HG03354 (cell line): ENCODE measurements at regions not wholly inside any gene's neighbourhood (a gene's known extent, or its start where the extent isn't known, plus 50 kb on each side); places are given as distances from the start of the nearest gene placed in this dataset.
A peak's percentile ranks its signal among the peaks of the same experiment; 100 is the strongest.
"Not testable (repeated sequence)": the region's sequence is repeated elsewhere in the genome, so short reads cannot be mapped to it uniquely, and the experiment has no call there.

ENCODE experiments used
- ATAC-seq: cut with Tn5 transposase; IDR thresholded peaks from one replicate; pipeline ENCODE4 v1.9.1; 2021; ENCODE audit warnings: mild to moderate bottlenecking; ENCODE audit not compliant: unreplicated experiment, poor library complexity, severe bottlenecking

DNA sequence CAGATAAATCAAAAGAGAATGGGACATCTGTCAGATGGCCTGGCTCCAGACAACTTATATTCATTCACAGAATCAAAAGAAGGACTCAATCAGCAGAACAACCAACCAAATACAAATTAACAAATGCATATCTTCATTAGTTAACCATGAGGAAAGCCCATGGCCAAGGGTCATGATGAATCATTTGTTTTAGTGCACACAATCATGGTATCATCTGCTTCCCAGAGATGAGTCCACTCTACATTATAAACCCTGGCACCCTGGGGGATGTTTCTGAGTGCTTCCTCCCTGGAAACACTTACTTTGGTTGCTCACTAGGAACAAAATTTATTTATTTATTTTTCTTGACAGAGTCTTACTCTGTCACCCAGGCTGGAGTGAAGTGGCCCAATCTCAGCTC is 453.3 kb upstream of the HS3ST1 start:
- no peak for ATAC-seq

GRCh38 chr4:11881364-11881763 is 452.7 kb upstream of the HS3ST1 start:
- ATAC-seq, result no peak

GRCh38 chr4:11878241-11878640 is 449.5 kb upstream of the HS3ST1 start:
- no peak for ATAC-seq

- ATAC-seq, result no peak
Observed at GRCh38 chr4:11876104-11876503, 447.4 kb upstream of the HS3ST1 start.

GRCh38 chr4:11869191-11869870 is 440.6 kb upstream of the HS3ST1 start:
- no peak for ATAC-seq

DNA sequence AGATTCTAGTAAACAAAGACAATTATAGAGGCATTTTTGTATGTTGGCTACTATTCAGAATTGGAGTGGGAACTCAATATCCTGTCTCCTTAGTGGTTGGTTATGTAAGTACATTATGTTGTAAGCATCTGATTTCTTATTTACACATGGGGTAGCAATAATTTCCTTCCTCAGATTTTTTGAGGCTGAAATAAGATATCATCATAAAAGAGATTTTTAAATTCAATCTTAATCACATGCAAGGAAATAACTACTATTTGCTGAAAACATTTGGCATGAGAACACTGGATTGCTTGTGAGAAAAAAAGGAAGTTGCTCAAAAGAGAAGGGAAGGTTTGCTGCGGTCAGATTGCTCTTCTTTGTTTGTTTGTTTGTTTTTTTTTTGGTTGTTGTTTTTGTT is 437.7 kb upstream of the HS3ST1 start:
- no peak for ATAC-seq

DNA sequence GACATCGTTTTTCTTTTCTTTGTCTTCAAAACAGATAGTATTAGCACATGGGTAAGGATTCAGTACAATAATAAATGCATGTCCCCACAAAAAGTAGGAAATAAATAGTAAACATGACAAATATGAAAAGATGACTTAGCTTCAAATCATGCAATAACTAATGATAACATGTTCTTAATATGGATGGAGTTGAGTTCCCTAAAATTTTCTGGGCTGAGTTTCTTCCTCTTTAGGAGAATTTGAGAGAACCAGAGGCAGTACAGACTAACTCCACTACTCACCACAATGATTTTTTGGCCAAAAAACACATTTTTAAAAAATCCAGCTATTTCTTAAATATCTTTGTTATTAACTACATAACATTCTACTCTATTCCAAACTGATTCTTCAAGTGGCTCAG is 432.3 kb upstream of the HS3ST1 start:
- no peak for ATAC-seq

DNA sequence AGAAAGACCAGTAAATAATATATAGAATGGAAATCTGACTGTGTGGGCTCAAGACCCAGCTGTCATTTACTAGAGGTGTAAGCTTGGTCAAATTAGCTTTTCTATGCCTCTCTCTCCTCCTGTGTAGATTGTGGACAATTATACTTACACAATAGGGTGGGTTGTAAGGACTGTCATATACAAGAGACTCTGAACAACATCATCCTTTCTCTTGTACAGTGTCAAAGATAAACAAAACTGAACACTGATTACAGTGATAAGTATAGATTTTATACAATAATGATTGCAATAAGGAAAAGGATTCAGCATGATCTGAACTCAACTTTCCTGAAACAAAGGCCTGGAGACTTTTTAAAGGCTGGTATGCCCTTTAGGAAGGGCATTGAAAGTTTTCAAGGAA is 429.2 kb upstream of the HS3ST1 start:
- ATAC-seq, result no peak

GRCh38 chr4:11847167-11847566 is 418.5 kb upstream of the HS3ST1 start:
- no peak for ATAC-seq

- ATAC-seq, result no peak
Observed at GRCh38 chr4:11843927-11844326, 415.2 kb upstream of the HS3ST1 start.

DNA sequence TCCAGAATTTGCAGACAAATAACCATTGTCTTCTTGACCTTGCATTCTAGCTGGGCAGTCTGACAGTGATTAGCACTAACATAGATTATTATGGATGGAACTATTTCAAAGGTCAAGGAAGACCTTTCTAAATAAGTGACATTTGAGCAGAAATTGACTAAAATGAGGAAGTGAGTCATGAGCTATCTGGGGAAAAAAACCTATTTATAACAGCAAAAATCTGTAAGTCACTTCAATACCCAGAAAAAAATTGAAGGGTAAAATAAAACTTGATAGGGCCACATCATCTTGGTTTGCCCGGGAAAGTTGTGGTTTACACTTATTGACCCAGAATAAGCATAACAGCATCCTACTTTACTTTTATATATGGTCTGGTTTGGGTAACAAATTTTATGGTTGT is 414.6 kb upstream of the HS3ST1 start:
- ATAC-seq, result no peak

- no peak for ATAC-seq
Observed at GRCh38 chr4:11842620-11843263, 414.0 kb upstream of the HS3ST1 start.

- no peak for ATAC-seq
Observed at GRCh38 chr4:11839889-11840288, 411.2 kb upstream of the HS3ST1 start.

DNA sequence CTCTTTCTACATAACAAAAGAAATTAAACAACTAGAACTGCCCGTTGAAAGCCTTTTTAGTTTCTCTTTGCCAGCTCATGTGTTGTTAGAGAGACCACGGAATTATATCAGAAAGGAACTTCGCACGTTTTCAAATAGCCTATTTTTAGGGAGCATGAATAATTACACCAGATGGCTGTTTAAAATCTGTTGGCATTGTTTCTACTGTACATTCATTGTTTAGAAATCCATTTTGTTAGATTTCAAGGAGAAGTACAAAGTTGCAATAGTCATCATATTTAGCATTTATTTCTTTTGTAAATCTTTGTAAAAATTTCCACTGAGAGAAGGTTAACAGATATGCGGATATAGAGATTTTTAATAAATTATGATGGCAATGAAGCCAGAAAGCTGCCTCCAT is 403.0 kb upstream of the HS3ST1 start:
- ATAC-seq, result no peak

DNA sequence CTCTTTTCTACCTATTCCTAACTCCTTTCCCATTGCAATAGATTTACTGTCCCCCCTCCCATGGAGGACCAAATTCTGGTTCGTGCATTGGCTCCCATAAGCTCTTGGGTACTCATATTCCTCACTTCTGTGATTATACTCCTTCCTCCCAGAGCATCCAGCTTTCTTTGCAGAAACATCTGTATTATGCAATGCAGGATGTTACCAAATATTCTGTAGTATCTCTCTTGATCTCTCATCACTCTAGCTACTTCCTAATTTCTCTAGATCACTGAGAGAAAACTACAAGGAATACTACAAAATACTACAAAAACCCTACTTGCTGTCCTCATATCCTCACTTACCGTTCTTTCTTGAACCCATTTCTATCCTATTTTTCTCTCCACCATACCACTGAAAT is 395.9 kb upstream of the HS3ST1 start:
- no peak for ATAC-seq

- no peak for ATAC-seq
Observed at GRCh38 chr4:11821772-11822430, 393.2 kb upstream of the HS3ST1 start.

- no peak for ATAC-seq
Observed at GRCh38 chr4:11817088-11817487, 388.4 kb upstream of the HS3ST1 start.

GRCh38 chr4:11814758-11815157 is 386.1 kb upstream of the HS3ST1 start:
- ATAC-seq, result no peak

DNA sequence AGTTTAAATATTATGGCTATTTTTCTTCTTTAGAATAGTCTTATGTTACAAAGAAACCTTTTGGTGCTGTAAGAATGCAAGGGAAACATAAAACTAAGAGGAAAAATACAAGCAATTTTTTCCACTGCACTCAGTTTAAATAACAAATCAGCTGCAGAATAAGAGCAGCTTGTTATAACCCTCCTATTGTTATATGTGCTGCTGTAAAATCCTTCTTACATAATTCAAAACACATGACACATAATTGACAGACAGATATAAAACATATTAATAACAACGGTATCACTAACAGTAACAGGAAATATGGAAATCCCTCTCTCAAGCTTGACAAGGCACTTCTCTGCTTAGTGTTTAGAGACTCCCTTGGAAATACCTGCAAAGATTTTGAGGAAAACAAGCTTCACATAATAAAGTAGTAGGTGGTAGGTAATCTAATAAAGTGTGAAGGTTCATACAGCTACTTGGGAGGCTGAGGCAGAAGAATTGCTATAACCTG is 385.3 kb upstream of the HS3ST1 start:
- ATAC-seq, result no peak

- not testable (repeated sequence) for ATAC-seq
Observed at GRCh38 chr4:11811521-11811920, 382.8 kb upstream of the HS3ST1 start.

DNA sequence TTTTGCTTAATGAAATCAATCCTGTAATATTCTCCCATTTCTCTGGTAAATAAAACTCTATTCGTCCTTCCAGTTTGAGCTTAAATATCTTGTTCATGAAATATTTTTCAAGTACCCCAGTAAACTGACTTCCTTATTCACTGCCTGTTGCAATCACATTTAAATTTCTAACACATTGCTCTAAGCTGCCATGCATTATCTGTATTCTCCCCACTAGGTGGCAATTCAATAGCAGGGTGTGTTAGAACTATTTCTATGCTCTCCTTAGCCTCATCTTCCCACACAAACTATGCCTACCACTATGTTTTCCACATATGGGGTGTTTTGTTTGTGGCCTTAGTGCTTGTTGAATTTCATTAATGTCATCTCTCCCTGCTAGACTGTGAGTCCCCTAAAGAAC is 377.1 kb upstream of the HS3ST1 start:
- peak; percentile 49 for ATAC-seq
